OCI-LY3 (cell line): ENCODE measurements at regions not wholly inside any gene's neighbourhood (a gene's known extent, or its start where the extent isn't known, plus 50 kb on each side); places are given as distances from the start of the nearest gene placed in this dataset.

ENCODE experiments used
- H2AFZ ChIP-seq: fragments of 200-600, 300-600 bp; shearing (Covaris generic); 2 replicates; pipeline ENCODE4 v1.6.0; 2014; ENCODE audit warnings: antibody characterized with exemption, low read depth, low read length
- H3K27ac ChIP-seq: fragments of 200-600, 300-600 bp; sonication (generic); 2 replicates; pipeline ENCODE4 v1.5.1; 2014; ENCODE audit warnings: mild to moderate bottlenecking, low read length, moderate library complexity, mixed read lengths
- H3K27me3 ChIP-seq: fragments of 200-600, 300-600 bp; sonication (generic); 2 replicates; pipeline ENCODE4 v1.6.1; 2014; ENCODE audit warnings: low read depth, low read length, mixed read lengths
- H3K36me3 ChIP-seq: fragments of 200-600, 300-600 bp; sonication (generic); replicated peaks from 2 replicates; pipeline ENCODE3; 2014; ENCODE audit warnings: low read depth, low read length, mixed read lengths
- H3K4me1 ChIP-seq: fragments of 300-600, 200-600 bp; sonication (generic); 2 replicates; pipeline ENCODE4 v1.6.1; 2014; ENCODE audit warnings: low read length, mixed read lengths
- H3K4me2 ChIP-seq: fragments of 200-600, 300-600 bp; sonication (generic); 2 replicates; pipeline ENCODE4 v1.6.1; 2014; ENCODE audit warnings: low read length, mixed read lengths
- H3K4me3 ChIP-seq: fragments of 300-600, 200-600 bp; sonication (generic); 2 replicates; pipeline ENCODE4 v1.5.1; 2014; ENCODE audit warnings: antibody characterized with exemption, mild to moderate bottlenecking, low read length, moderate library complexity
- H3K79me2 ChIP-seq: fragments of 300-600, 200-600 bp; shearing (Covaris generic); 2 replicates; pipeline ENCODE4 v1.6.1; 2014; ENCODE audit warnings: mild to moderate bottlenecking, low read length, mixed read lengths
- H3K9ac ChIP-seq: fragments of 300-600, 200-600 bp; shearing (Covaris generic); 2 replicates; pipeline ENCODE4 v1.6.0; 2014; ENCODE audit warnings: mild to moderate bottlenecking, low read length, moderate library complexity
- H3K9me3 ChIP-seq: fragments of 200-600, 300-600 bp; shearing (Covaris generic); 2 replicates; pipeline ENCODE4 v1.6.1; 2014; ENCODE audit warnings: low read length, mixed read lengths; ENCODE audit not compliant: insufficient read depth
- H4K20me1 ChIP-seq: fragments of 200-600, 300-600 bp; sonication (generic); 2 replicates; pipeline ENCODE4 v1.6.1; 2016; ENCODE audit warnings: low read length, mixed read lengths; ENCODE audit not compliant: insufficient read depth
- EZH2phosphoT487 ChIP-seq: fragments of 200-600 bp; shearing (Covaris generic); IDR thresholded peaks from 2 replicates; pipeline ENCODE4 v1.6.1; 2018; ENCODE audit warnings: antibody characterized with exemption, mixed run types, low read depth
- TF ChIP-seq, protein P1 (sequence below): fragments of 200-600, 300-600 bp; sonication (generic); IDR thresholded peaks from 2 replicates; pipeline ENCODE4 v1.5.1; 2014; ENCODE audit warnings: antibody characterized with exemption, low read length, low read depth

GRCh38 chr4:56255820-56256219 lies 131.5 kb downstream of the AASDH start:
- no peak for TF ChIP-seq EZH2phosphoT487
- TF ChIP-seq, protein P1, sequence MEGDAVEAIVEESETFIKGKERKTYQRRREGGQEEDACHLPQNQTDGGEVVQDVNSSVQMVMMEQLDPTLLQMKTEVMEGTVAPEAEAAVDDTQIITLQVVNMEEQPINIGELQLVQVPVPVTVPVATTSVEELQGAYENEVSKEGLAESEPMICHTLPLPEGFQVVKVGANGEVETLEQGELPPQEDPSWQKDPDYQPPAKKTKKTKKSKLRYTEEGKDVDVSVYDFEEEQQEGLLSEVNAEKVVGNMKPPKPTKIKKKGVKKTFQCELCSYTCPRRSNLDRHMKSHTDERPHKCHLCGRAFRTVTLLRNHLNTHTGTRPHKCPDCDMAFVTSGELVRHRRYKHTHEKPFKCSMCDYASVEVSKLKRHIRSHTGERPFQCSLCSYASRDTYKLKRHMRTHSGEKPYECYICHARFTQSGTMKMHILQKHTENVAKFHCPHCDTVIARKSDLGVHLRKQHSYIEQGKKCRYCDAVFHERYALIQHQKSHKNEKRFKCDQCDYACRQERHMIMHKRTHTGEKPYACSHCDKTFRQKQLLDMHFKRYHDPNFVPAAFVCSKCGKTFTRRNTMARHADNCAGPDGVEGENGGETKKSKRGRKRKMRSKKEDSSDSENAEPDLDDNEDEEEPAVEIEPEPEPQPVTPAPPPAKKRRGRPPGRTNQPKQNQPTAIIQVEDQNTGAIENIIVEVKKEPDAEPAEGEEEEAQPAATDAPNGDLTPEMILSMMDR = peak; percentile 9; the same call in 1 of the 2 replicates
- Histone ChIP-seq H3K27ac (no peak overlapping the region), H4K20me1 (no peaks in the 10 kb centered on the region), H3K4me2 (no peak overlapping the region), H2AFZ (no peak overlapping the region), H3K4me3 (no peak overlapping the region), H3K27me3 (no peaks in the 10 kb centered on the region), H3K79me2 (no peaks in the 10 kb centered on the region), H3K9ac (no peak overlapping the region), H3K36me3 (no peaks in the 10 kb centered on the region), H3K4me1 (no peaks in the 10 kb centered on the region), H3K9me3 (no peaks in the 10 kb centered on the region)

- Histone ChIP-seq H3K4me1 (no peaks in the 10 kb centered on the region), H4K20me1 (no peaks in the 10 kb centered on the region), H3K4me3 (no peak overlapping the region), H3K27ac (no peak overlapping the region), H3K9me3 (no peaks in the 10 kb centered on the region), H3K36me3 (no peaks in the 10 kb centered on the region), H3K27me3 (no peaks in the 10 kb centered on the region), H2AFZ (no peak overlapping the region), H3K4me2 (no peak overlapping the region), H3K79me2 (no peaks in the 10 kb centered on the region), H3K9ac (no peak overlapping the region)
- TF ChIP-seq, protein P1 = no peak
- no peak for TF ChIP-seq EZH2phosphoT487
Observed at GRCh38 chr4:56253666-56254305, 133.5 kb downstream of the AASDH start.

- Histone ChIP-seq H2AFZ (no peak overlapping the region), H3K27me3 (no peaks in the 10 kb centered on the region), H3K4me3 (no peak overlapping the region), H3K36me3 (no peaks in the 10 kb centered on the region), H3K4me1 (no peaks in the 10 kb centered on the region), H3K27ac (no peak overlapping the region), H3K4me2 (no peak overlapping the region), H3K9me3 (no peaks in the 10 kb centered on the region), H3K79me2 (no peaks in the 10 kb centered on the region), H3K9ac (no peak overlapping the region), H4K20me1 (no peaks in the 10 kb centered on the region)
- TF ChIP-seq EZH2phosphoT487 = no peak
- TF ChIP-seq, protein P1 = no peak
Observed at GRCh38 chr4:56252561-56253152, 134.6 kb downstream of the AASDH start.

DNA sequence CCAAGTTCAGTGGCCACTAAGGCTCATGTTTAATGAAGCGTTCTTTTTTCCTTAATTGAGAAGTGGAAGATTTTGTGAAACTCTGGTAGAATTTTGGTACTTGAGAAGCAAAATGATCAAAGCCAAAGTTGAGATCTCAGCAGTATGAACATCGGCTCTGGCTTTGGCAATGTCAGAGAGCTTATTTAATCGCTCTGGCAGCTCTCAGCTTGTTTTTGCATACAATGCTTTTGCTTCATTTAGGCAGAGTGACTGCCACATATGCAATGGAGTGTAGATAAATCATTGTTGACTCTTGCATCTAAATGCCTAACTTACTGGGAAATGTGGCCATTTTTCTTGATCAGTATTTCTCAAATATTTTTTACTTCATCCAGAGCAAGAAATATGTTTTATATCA lies 135.7 kb downstream of the AASDH start:
- Histone ChIP-seq H3K9ac (no peak overlapping the region), H3K9me3 (no peaks in the 10 kb centered on the region), H3K27ac (no peak overlapping the region), H3K27me3 (no peaks in the 10 kb centered on the region), H3K4me3 (no peak overlapping the region), H3K36me3 (no peaks in the 10 kb centered on the region), H4K20me1 (no peaks in the 10 kb centered on the region), H2AFZ (no peak overlapping the region), H3K79me2 (no peaks in the 10 kb centered on the region), H3K4me1 (no peaks in the 10 kb centered on the region), H3K4me2 (no peak overlapping the region)
- no peak for TF ChIP-seq EZH2phosphoT487
- TF ChIP-seq, protein P1 = no peak
